ENCODE measurements at regions not wholly inside any gene's neighbourhood (a gene's known extent, or its start where the extent isn't known, plus 50 kb on each side); places are given as distances from the start of the nearest gene placed in this dataset.

GRCh38 chr5:159750226-159750625, 166.1 kb upstream of the ADRA1B start (continued):
- TF ChIP-seq ZNF318 (IDR thresholded peaks at IDR 0.05; ENCODE audit: borderline replicate concordance in 1 of 2, low read depth in 1 of 2): no peak
- TF ChIP-seq CEBPB (tag; IDR thresholded peaks at IDR 0.05): no peak

GRCh38 chr5:159751459-159751858, 164.8 kb upstream of the ADRA1B start:
- H3K36me3 ChIP-seq (ENCODE audit: control insufficient read depth, insufficient read depth, low read length): no peaks in the 10 kb centered on the region
- intact Hi-C loops (cut with micrococcal nuclease) (no loop called here), in situ Hi-C loops (cut with MboI) (no loop called here)
- H3K9me1 ChIP-seq (ENCODE audit: control insufficient read depth, insufficient read depth, low read length): no peaks in the 10 kb centered on the region
- no peaks in the 10 kb centered on the region for H3K27me3 ChIP-seq (ENCODE audit: control insufficient read depth in 2 of 2, insufficient read depth in 2 of 2, low read length in 2 of 2)
- BruUV-seq (replicated peaks): no TSS peak
- WGBS (ENCODE audit: insufficient coverage, low coverage, missing lambda C conversion rate): 3% methylated on average over 3 of the region's 3 CpGs
- no peak for ATAC-seq
- no peaks in the 10 kb centered on the region for H4K20me1 ChIP-seq (replicated peaks; ENCODE audit: control insufficient read depth, insufficient read depth, low read length)
- H3K4me3 ChIP-seq: no peak overlapping the region
- H3K9ac ChIP-seq (ENCODE audit: insufficient read depth in 1 of 2, low read depth in 2 of 2, low read length in 2 of 2): no peak overlapping the region
- no peak for FAIRE-seq
- H3K79me2 ChIP-seq (ENCODE audit: control insufficient read depth, insufficient read depth, low read length): no peaks in the 10 kb centered on the region
- H2AFZ ChIP-seq (ENCODE audit: low read depth, low read length): no peak overlapping the region
- no peak overlapping the region for H3K4me2 ChIP-seq (ENCODE audit: insufficient read depth, low read length)
- ChIA-PET POLR2A (no interaction called here), CTCF (ENCODE audit: low intra/inter-chr PET ratio) (no interaction called here)
- H3K27ac ChIP-seq (ENCODE audit: extremely low read depth, low read depth, low read length): no peak overlapping the region
- no peaks in the 10 kb centered on the region for H3K9me3 ChIP-seq (replicated peaks; ENCODE audit: control insufficient read depth, insufficient read depth, low read depth, low read length)
- H3K4me1 ChIP-seq (replicated peaks in 1 of 2; ENCODE audit: control insufficient read depth in 2 of 2, insufficient read depth in 2 of 2, low read length in 2 of 2): no peaks in the 10 kb centered on the region
- no peak for DNase-seq (ENCODE audit: extremely low read depth in 1 of 4, low spot score in 3 of 4)
- TF ChIP-seq RAD21 (CRISPR knock-in tag; conservative IDR thresholded peaks at IDR 0.05 in 1 of 2, IDR thresholded peaks at IDR 0.05 in 1 of 2) (no peak), MAFG (tag; conservative IDR thresholded peaks at IDR 0.05) (no peak)
